Astrocyte (in vitro differentiated cells and primary cell): ENCODE measurements at regions not wholly inside any gene's neighbourhood (a gene's known extent, or its start where the extent isn't known, plus 50 kb on each side); places are given as distances from the start of the nearest gene placed in this dataset.

ENCODE experiments used
- DNase-seq: peaks from one replicate; pipeline ENCODE4 v3.0.0-alpha.2; 2010; ENCODE audit warnings: low read depth
- FAIRE-seq: peaks from 2 replicates; lab custom pipeline; 2011; peaks lifted over from hg19 to GRCh38; lab: Jason Lieb, UNC
- H2AFZ ChIP-seq: 2 replicates; pipeline ENCODE4 v1.6.0; 2012; ENCODE audit warnings: low read depth, low read length, inconsistent platforms
- H3K27ac ChIP-seq: 2 replicates; pipeline ENCODE4 v1.5.1; 2011; ENCODE audit warnings: low read depth, low read length, inconsistent platforms
- H3K27me3 ChIP-seq: 2 replicates; pipeline ENCODE4 v1.6.0; 2011; ENCODE audit warnings: low read length, inconsistent platforms; ENCODE audit not compliant: insufficient read depth
- H3K36me3 ChIP-seq: 2 replicates; pipeline ENCODE4 v1.5.1; 2011; ENCODE audit warnings: low read length, inconsistent platforms; ENCODE audit not compliant: insufficient read depth
- H3K4me1 ChIP-seq: 2 replicates; pipeline ENCODE4 v1.5.1; 2011; ENCODE audit warnings: low read length, inconsistent platforms; ENCODE audit not compliant: insufficient read depth
- H3K4me2 ChIP-seq: 2 replicates; pipeline ENCODE4 v1.6.0; 2012; ENCODE audit warnings: low read length, inconsistent platforms
- H3K4me3 ChIP-seq: 2 replicates; pipeline ENCODE4 v1.5.1; 2011; ENCODE audit warnings: low read depth, mild to moderate bottlenecking, low read length, inconsistent platforms; ENCODE audit not compliant: insufficient read depth
- H3K79me2 ChIP-seq: 2 replicates; pipeline ENCODE4 v1.6.0; 2012; ENCODE audit warnings: mild to moderate bottlenecking, low read length, inconsistent platforms; ENCODE audit not compliant: insufficient read depth
- H3K9ac ChIP-seq: 2 replicates; pipeline ENCODE4 v1.6.0; 2012; ENCODE audit warnings: mild to moderate bottlenecking, low read length, inconsistent platforms
- H3K9me3 ChIP-seq: 2 replicates; pipeline ENCODE4 v1.5.1; 2012; ENCODE audit warnings: low read depth, mild to moderate bottlenecking, low read length, inconsistent platforms; ENCODE audit not compliant: insufficient read depth
- H4K20me1 ChIP-seq: 2 replicates; pipeline ENCODE4 v1.6.0; 2012; ENCODE audit warnings: low read length, inconsistent platforms; ENCODE audit not compliant: insufficient read depth
- H3K27ac Mint-ChIP-seq: one replicate; pipeline ENCODE4 v1.8.0; 2021; ENCODE audit warnings: mild to moderate bottlenecking, mixed read lengths; ENCODE audit not compliant: unreplicated experiment
- H3K27me3 Mint-ChIP-seq: one replicate; pipeline ENCODE4 v1.8.0; 2021; ENCODE audit warnings: low read depth, mixed read lengths; ENCODE audit not compliant: unreplicated experiment
- H3K36me3 Mint-ChIP-seq: one replicate; pipeline ENCODE4 v1.8.0; 2021; ENCODE audit warnings: low read depth, mixed read lengths; ENCODE audit not compliant: unreplicated experiment
- H3K4me1 Mint-ChIP-seq: one replicate; pipeline ENCODE4 v1.8.0; 2021; ENCODE audit warnings: low read depth, mixed read lengths; ENCODE audit not compliant: unreplicated experiment
- H3K4me3 Mint-ChIP-seq: one replicate; pipeline ENCODE4 v1.8.0; 2021; ENCODE audit warnings: mild to moderate bottlenecking, moderate library complexity, mixed read lengths; ENCODE audit not compliant: unreplicated experiment
- H3K9me3 Mint-ChIP-seq: one replicate; pipeline ENCODE4 v1.8.0; 2021; ENCODE audit warnings: mild to moderate bottlenecking, mixed read lengths; ENCODE audit not compliant: unreplicated experiment
- EZH2 ChIP-seq: IDR thresholded peaks from 2 replicates; pipeline ENCODE4 v1.6.1; 2012; ENCODE audit warnings: mild to moderate bottlenecking, low read length, inconsistent platforms; ENCODE audit not compliant: insufficient read depth
- TF ChIP-seq, protein P1 (sequence below): IDR thresholded peaks from 2 replicates; pipeline ENCODE4 v1.5.1; 2011; ENCODE audit warnings: low read depth, mild to moderate bottlenecking, inconsistent platforms, low read length, moderate library complexity; ENCODE audit not compliant: insufficient read depth

GRCh38 chr12:23228101-23228500, 603.1 kb downstream of the ETNK1 start:
- FAIRE-seq = no peak
- no peaks in the 10 kb centered on the region for H3K9me3 Mint-ChIP-seq

DNA sequence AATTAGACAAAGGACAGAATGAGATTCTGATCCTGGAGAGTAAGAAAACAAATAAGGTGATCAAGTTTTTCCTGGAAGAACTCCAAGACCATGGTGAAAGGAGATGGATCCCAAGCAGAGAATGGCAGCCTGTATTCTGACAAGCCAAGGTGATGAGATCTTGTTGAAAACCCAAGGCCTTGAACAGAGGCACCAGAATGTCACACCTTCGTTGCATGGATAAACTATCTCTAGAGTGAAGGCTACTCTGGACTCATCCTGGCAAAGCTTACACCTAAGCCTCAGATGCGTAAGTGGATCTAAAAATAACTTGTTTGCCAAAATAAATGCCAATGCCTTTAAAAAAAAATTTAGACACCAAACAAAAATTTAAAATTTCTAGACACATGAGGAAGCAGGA, 605.9 kb downstream of the ETNK1 start:
- Mint-ChIP-seq H3K36me3 (no peaks in the 10 kb centered on the region), H3K4me1 (no peaks in the 10 kb centered on the region), H3K27ac (no peak overlapping the region), H3K4me3 (no peak overlapping the region), H3K9me3 (no peaks in the 10 kb centered on the region), H3K27me3 (no peaks in the 10 kb centered on the region)
- Histone ChIP-seq H3K4me1 (no peaks in the 10 kb centered on the region), H3K79me2 (no peaks in the 10 kb centered on the region), H3K4me3 (no peak overlapping the region), H3K36me3 (no peaks in the 10 kb centered on the region), H3K27me3 (no peaks in the 10 kb centered on the region), H3K9me3 (no peaks in the 10 kb centered on the region), H3K9ac (no peak overlapping the region), H3K4me2 (no peak overlapping the region), H2AFZ (no peak overlapping the region), H3K27ac (no peak overlapping the region), H4K20me1 (no peaks in the 10 kb centered on the region)
- FAIRE-seq = no peak
- no peak for DNase-seq
- TF ChIP-seq, protein P1, sequence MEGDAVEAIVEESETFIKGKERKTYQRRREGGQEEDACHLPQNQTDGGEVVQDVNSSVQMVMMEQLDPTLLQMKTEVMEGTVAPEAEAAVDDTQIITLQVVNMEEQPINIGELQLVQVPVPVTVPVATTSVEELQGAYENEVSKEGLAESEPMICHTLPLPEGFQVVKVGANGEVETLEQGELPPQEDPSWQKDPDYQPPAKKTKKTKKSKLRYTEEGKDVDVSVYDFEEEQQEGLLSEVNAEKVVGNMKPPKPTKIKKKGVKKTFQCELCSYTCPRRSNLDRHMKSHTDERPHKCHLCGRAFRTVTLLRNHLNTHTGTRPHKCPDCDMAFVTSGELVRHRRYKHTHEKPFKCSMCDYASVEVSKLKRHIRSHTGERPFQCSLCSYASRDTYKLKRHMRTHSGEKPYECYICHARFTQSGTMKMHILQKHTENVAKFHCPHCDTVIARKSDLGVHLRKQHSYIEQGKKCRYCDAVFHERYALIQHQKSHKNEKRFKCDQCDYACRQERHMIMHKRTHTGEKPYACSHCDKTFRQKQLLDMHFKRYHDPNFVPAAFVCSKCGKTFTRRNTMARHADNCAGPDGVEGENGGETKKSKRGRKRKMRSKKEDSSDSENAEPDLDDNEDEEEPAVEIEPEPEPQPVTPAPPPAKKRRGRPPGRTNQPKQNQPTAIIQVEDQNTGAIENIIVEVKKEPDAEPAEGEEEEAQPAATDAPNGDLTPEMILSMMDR = no peak
- no peak for TF ChIP-seq EZH2

More at GRCh38 chr12:23228101-23228500, 603.1 kb downstream of the ETNK1 start:
- Mint-ChIP-seq H3K4me1 (no peaks in the 10 kb centered on the region), H3K27ac (no peak overlapping the region), H3K4me3 (no peak overlapping the region), H3K36me3 (no peaks in the 10 kb centered on the region), H3K27me3 (no peaks in the 10 kb centered on the region)
- no peak overlapping the region for H3K9ac ChIP-seq
- no peaks in the 10 kb centered on the region for H4K20me1 ChIP-seq
- no peak for TF ChIP-seq EZH2
- TF ChIP-seq, protein P1 = no peak
- no peaks in the 10 kb centered on the region for H3K4me1 ChIP-seq
- no peak for DNase-seq
- no peak overlapping the region for H2AFZ ChIP-seq
- H3K27me3 ChIP-seq = no peaks in the 10 kb centered on the region
- no peak overlapping the region for H3K27ac ChIP-seq
- no peak overlapping the region for H3K4me3 ChIP-seq
- H3K9me3 ChIP-seq = no peaks in the 10 kb centered on the region
- no peaks in the 10 kb centered on the region for H3K79me2 ChIP-seq
- no peaks in the 10 kb centered on the region for H3K36me3 ChIP-seq
- no peak overlapping the region for H3K4me2 ChIP-seq

GRCh38 chr12:23236066-23236780, 611.3 kb downstream of the ETNK1 start:
- no peak overlapping the region for H3K4me3 Mint-ChIP-seq

More at GRCh38 chr12:23236066-23236780, 611.3 kb downstream of the ETNK1 start:
- no peak for TF ChIP-seq EZH2
- TF ChIP-seq, protein P1 = no peak
- Histone ChIP-seq H3K36me3 (no peaks in the 10 kb centered on the region), H3K4me3 (no peak overlapping the region), H3K79me2 (no peaks in the 10 kb centered on the region), H3K9me3 (no peaks in the 10 kb centered on the region), H3K4me1 (no peaks in the 10 kb centered on the region), H3K27me3 (no peaks in the 10 kb centered on the region), H3K9ac (no peak overlapping the region), H3K27ac (no peak overlapping the region), H3K4me2 (no peak overlapping the region), H4K20me1 (no peaks in the 10 kb centered on the region), H2AFZ (no peak overlapping the region)
- no peaks in the 10 kb centered on the region for H3K4me1 Mint-ChIP-seq
- H3K27me3 Mint-ChIP-seq = no peaks in the 10 kb centered on the region
- no peaks in the 10 kb centered on the region for H3K9me3 Mint-ChIP-seq
- DNase-seq (no peak), FAIRE-seq (no peak)
- H3K27ac Mint-ChIP-seq = no peak overlapping the region
- H3K36me3 Mint-ChIP-seq = no peaks in the 10 kb centered on the region
